ENCODE measurements at regions not wholly inside any gene's neighbourhood (a gene's known extent, or its start where the extent isn't known, plus 50 kb on each side); places are given as distances from the start of the nearest gene placed in this dataset.

DNA sequence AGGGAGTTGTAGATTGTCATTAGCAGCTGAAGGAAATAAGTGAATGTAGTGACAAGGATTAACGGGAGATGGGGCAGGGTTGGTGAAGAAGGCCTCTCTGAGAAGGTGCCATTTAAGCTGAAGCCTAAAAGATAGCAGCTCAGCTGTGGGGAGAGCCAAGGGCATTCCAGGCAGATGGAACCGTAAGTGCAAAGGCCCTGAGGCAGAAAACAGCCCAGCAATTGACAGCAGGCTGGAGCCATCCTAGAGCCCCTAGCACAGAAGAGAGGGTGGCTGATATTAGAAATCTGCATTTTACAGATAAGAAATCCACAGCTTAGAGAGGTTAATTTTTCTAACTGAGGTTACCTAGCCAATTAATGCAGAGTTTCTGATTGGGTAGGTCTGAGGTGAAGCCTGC is 374.5 kb upstream of the PROK2 start:
- Histone ChIP-seq H3K36me3 (no peaks in the 10 kb centered on the region), H3K4me1 (peaks cover 0 to 33% (median 6%) of the 10 kb centered on the region in 3 donors), H3K9me3 (no peaks in the 10 kb centered on the region), H3K27ac (no peak overlapping the region), H3K4me3 (no peak overlapping the region), H3K27me3 (no peaks in the 10 kb centered on the region)
- WGBS, 2 donors (ENCODE audit: low coverage in 1 of 2): 91% methylated on average over 2 of the region's 2 CpGs; no CpG with 5 or more reads in 1 of the 2 donors
- ATAC-seq: no peak
- no peak for TF ChIP-seq EP300 (IDR thresholded peaks at IDR 0.05)
- TF ChIP-seq, protein P1, sequence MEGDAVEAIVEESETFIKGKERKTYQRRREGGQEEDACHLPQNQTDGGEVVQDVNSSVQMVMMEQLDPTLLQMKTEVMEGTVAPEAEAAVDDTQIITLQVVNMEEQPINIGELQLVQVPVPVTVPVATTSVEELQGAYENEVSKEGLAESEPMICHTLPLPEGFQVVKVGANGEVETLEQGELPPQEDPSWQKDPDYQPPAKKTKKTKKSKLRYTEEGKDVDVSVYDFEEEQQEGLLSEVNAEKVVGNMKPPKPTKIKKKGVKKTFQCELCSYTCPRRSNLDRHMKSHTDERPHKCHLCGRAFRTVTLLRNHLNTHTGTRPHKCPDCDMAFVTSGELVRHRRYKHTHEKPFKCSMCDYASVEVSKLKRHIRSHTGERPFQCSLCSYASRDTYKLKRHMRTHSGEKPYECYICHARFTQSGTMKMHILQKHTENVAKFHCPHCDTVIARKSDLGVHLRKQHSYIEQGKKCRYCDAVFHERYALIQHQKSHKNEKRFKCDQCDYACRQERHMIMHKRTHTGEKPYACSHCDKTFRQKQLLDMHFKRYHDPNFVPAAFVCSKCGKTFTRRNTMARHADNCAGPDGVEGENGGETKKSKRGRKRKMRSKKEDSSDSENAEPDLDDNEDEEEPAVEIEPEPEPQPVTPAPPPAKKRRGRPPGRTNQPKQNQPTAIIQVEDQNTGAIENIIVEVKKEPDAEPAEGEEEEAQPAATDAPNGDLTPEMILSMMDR (IDR thresholded peaks at IDR 0.05): no peak
- no peak for TF ChIP-seq POLR2AphosphoS5 (IDR thresholded peaks at IDR 0.05)
- TF ChIP-seq POLR2A (IDR thresholded peaks at IDR 0.05): no peak

DNA sequence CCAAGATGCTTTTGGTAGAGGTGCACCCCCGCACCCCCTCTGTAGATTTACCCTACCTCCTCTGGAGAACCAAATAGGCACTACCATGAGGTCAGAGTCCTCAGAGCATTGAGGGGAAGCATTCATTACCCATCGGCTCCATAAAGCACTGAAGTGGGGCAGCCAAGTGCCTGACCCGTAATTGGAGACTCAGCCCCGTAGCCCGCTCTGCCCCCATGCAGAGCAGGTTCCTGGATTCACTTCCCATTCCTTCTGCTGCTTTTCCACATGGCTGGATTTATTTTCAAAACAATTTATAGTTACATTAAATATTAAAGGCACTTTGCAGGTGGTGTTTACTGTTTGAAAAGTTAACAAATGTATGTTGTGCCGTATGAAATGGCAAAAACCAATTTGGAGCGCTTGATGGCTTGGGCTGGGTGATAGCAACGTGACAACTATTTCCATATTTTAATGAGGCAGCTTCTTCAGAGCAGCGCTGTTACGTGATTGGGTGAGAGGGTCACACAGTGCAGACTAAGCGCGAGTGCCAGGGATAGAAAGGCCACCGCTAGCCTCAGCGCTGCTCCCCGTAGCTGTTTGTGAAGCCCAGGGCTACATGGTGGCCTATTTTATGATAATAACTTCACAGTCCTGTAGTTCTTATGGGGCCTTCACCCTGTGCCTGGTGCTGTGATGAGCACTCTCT is 373.8 kb upstream of the PROK2 start:
- no peaks in the 10 kb centered on the region for H3K36me3 ChIP-seq
- H3K27ac ChIP-seq: no peak overlapping the region
- no peak for ATAC-seq
- no peaks in the 10 kb centered on the region for H3K27me3 ChIP-seq
- no peaks in the 10 kb centered on the region for H3K9me3 ChIP-seq
- peaks cover 0 to 35% (median 6%) of the 10 kb centered on the region in 3 donors for H3K4me1 ChIP-seq
- 80 to 94% methylated on average over 14 of the region's 15 CpGs for WGBS, 2 donors (ENCODE audit: low coverage in 1 of 2)
- TF ChIP-seq POLR2AphosphoS5 (IDR thresholded peaks at IDR 0.05) (no peak), EP300 (IDR thresholded peaks at IDR 0.05) (no peak), POLR2A (IDR thresholded peaks at IDR 0.05) (no peak)
- TF ChIP-seq, protein P1 (IDR thresholded peaks at IDR 0.05): no peak
- H3K4me3 ChIP-seq: no peak overlapping the region

GRCh38 chr3:72157748-72158638 is 373.0 kb upstream of the PROK2 start:
- TF ChIP-seq POLR2AphosphoS5 (IDR thresholded peaks at IDR 0.05) (no peak), EP300 (IDR thresholded peaks at IDR 0.05) (no peak), POLR2A (IDR thresholded peaks at IDR 0.05) (no peak)
- TF ChIP-seq, protein P1 (IDR thresholded peaks at IDR 0.05): no peak
- WGBS, 2 donors (ENCODE audit: low coverage in 1 of 2): 97 to 100% methylated on average over 1 to 6 of the region's 7 CpGs
- ATAC-seq: no peak
- no peak overlapping the region for H3K4me3 ChIP-seq
- H3K27me3 ChIP-seq: no peaks in the 10 kb centered on the region
- peaks cover 0 to 43% (median 10%) of the 10 kb centered on the region in 3 donors for H3K4me1 ChIP-seq
- H3K9me3 ChIP-seq: no peaks in the 10 kb centered on the region
- no peaks in the 10 kb centered on the region for H3K36me3 ChIP-seq
- H3K27ac ChIP-seq: no peak overlapping the region

- Histone ChIP-seq H3K4me3 (no peak overlapping the region), H3K4me1 (peaks cover 0 to 45% (median 9%) of the 10 kb centered on the region in 3 donors), H3K27me3 (no peaks in the 10 kb centered on the region), H3K27ac (peak overlapping the region in 3 of 4 donors; percentile 53 to 67 (median 58)), H3K9me3 (no peaks in the 10 kb centered on the region), H3K36me3 (no peaks in the 10 kb centered on the region)
- ATAC-seq: peak; percentile 90
- TF ChIP-seq POLR2AphosphoS5 (IDR thresholded peaks at IDR 0.05) (peak; percentile 89), POLR2A (IDR thresholded peaks at IDR 0.05) (no peak)
- WGBS, 2 donors (ENCODE audit: low coverage in 1 of 2): 28 to 49% methylated on average over 7 to 11 of the region's 12 CpGs
Measured at GRCh38 chr3:72155391-72156064, 370.6 kb upstream of the PROK2 start.

Data from gastroesophageal sphincter (tissue), 4 donors.